Middle frontal gyrus (tissue), 1 donor: ENCODE measurements at regions not wholly inside any gene's neighbourhood (a gene's known extent, or its start where the extent isn't known, plus 50 kb on each side); places are given as distances from the start of the nearest gene placed in this dataset.

ENCODE experiments used
- DNase-seq: peaks from one replicate; pipeline ENCODE4 v3.0.0-alpha.2; 2015; ENCODE audit warnings: low spot score; ENCODE audit errors: extremely low spot score

GRCh38 chr4:123802082-123802645 lies 405.6 kb downstream of the SPRY1 start:
- no peak for DNase-seq

- no peak for DNase-seq
These were observed 406.3 kb downstream of the SPRY1 start for GRCh38 chr4:123802933-123803332.

GRCh38 chr4:123804196-123804721 lies 407.7 kb downstream of the SPRY1 start:
- no peak for DNase-seq

GRCh38 chr4:123806056-123806455 lies 409.5 kb downstream of the SPRY1 start:
- no peak for DNase-seq

DNA sequence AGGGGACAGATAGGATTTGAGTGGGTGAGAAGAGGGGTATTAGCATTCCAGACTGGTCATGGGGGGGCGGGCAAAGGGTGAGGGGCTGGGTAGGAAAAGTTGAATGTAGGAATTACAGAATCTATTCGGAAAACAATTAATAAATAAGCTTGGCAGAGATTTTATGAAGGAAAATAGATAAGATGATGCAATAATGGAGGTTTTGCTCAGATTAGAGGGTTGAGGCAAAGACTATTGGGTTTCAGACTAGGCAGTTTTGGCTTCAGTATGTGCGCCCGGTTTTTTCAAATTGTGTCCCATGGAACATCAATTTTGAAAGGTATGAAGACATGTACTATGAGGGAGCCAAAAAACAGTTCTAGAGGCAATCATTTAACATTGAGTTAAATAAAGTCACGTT lies 410.6 kb downstream of the SPRY1 start:
- no peak for DNase-seq

DNA sequence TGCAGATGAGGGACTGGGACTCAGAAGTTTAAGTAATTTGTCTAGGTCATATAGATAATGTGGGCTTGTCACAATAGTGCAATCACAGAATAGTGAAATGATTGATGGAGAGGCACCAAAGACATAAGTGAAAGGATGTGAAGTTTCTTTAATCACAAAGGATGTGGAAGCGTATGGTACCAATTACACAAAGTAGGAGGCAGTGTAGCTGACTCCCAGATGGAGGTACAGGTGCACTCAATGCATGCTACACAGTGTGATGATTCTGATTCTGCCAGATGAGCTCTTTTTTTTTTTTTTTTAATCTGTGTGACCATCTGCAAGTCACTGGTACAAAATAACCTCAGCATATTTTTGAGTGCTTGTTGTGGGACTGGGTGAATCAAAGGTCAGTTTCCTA lies 411.3 kb downstream of the SPRY1 start:
- DNase-seq = no peak

DNA sequence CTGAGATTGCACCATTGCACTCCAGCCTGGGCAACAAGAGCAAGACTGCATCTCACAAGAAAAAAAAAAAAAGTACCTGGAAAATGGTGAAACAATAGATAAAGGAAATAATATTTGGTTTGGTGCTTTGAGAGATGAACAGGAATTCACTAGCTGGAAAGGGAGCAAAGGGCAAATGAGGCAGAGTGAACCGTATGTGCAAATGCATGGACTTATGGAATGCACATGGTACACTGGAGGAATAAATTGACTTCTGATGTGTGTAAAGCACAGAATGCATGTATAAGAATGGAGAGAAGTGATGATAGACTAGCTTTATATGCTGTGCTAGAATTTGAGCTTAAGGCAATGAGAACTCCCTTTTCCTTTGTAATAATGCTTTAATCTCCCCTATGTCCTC lies 413.3 kb downstream of the SPRY1 start:
- no peak for DNase-seq

- no peak for DNase-seq
These were observed 415.4 kb downstream of the SPRY1 start for GRCh38 chr4:123812066-123812390.

DNA sequence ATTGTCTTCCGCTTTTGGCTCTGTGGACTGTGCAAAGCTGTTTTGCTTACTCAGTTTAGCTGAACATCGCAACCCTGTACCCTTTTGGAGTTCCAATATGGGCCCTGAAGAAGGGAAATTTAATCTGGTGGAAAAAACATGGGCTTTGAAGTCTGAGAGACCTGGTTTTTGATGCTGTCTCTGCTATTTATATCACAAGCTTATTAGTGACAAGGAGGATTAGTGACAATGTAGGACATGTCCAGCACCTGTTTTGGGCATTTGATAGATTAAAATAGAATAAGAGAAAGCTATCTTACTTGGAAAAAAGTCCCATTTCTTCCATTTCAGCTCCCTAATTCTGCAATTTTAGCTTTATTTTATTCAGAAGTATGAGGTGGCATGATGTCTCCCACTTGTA lies 417.3 kb downstream of the SPRY1 start:
- DNase-seq = no peak

DNA sequence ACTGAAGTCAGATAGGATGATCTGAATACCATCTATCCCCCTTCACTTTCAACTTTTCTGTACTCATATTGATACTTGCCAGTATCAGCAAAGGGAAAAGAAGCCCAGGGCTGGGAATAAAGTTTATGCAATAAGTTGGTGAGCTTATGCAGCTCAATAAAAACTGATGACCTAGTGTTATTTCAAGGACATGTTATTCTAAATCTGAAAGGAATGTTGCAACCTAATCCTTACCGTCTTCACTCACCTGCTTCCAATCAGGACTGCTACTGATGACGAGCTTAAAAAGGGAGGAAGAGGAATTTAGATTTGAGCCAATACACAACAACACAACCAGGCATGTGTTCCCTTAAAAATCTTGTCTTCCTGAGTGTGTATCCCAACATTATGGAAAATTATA lies 419.9 kb downstream of the SPRY1 start:
- DNase-seq = no peak

DNA sequence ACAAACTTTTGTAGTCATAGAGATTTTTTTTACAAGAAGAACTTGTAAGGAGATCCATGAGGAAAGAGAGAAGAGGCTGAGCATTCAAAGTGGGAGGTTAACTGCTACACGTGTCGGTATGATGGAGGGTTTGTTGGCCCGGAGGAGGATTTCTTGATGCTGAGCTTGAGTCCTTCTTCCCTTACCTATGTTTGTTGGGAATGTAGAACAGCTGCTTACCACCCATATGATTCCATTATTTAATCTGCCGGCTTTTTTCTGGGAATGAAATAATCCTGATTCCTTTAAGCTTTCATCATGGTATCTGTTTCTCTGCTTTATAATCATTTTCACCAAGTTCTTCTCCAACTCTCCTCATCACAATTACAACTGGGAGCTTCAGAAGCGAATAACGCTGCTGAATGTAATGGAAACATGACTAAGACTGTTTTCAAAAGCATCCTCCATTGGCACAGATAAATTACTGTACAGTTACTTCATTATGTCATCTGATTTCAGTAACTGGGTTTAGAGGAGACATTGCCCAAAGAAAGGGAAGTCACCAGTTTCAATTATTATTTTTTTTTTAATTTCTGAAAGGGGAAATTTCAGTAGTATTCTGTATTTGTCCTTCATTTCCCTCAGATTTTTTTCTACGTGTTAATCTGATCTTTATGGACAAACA lies 420.6 kb downstream of the SPRY1 start:
- no peak for DNase-seq

DNA sequence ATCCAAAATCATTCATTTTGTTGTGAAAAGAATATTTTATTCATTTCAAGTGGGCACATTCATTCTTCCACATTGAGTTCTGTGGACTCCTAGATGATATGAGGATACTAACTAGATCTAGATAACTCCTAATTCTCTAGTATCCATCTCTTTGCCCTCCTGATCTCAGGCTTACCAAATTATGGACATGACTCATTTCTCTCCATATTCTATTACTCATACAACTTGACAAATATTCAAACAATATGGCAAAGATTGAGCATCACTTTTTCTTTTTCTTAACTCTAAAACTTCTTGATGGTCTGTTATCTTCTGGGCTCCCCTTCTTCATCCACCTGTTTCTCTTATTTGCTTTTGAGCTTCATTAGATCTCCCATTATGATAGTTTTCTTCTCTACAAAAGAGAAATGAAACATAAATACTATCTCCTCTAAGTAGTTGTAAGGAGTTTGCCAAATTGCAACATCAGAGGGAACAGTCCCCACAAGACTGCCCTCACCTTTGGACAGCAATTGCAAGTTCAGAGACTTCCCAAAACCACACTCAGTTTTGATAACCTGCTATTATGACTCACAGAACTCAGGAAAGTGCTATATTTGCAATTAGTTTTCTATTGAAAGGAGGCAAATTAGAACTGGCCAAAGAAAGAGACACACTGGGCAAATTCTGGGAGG lies 422.9 kb downstream of the SPRY1 start:
- no peak for DNase-seq

DNA sequence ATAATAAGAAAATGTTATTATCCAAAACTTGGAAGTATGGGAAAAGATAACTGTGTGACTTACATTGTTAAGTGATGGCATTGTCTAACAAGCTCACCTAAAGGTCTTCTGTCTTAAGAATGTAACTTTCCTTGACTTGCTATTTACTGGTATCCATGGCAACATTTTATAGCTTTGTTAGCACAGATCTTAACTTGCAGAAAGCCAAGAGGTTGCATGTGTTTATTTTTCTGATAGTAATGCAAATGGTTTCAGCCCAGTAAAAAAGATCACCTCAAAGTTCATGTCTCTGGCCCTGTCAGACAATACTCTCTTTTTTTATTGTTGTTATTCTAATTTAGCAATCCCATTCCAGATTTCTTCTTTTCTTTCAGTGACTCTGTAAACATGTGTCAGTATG lies 425.3 kb downstream of the SPRY1 start:
- DNase-seq = no peak

DNA sequence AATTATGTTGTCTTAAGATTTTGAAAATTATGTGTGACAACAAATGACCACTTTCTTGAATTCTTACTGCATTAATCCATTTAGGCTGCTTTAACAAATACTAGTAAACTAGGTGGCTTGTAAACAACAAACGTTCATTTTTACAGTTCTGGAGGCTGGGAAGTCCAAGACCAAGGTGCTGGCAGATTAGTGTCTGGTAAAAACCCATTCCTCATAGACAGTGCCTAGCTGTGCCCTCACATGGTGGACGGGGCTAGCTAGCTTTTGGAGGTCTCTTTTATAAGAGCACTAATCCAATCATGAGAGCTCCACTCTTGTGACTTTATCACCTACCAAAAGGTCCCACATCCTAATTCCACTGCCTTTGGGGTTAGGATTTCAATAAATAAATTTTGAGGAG lies 425.8 kb downstream of the SPRY1 start:
- no peak for DNase-seq

DNA sequence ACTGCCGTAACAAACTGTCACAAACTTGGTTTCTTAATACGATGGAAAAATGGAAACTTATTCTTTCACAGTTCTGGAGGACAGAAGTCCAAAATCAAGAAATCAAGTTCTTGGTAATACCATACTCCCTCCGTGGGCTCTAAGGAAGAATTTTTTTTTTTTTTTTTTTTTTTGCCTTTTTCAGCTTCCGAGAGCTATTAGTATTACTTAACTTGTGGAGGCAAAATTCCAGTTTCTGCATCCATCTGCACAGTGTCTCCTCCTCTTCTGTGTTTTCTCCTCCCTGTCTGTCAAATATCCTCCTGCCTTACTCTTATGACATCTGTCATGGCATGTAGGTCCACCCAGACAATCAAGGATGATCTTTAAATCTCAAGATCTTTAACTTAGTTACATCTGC lies 426.6 kb downstream of the SPRY1 start:
- no peak for DNase-seq

DNA sequence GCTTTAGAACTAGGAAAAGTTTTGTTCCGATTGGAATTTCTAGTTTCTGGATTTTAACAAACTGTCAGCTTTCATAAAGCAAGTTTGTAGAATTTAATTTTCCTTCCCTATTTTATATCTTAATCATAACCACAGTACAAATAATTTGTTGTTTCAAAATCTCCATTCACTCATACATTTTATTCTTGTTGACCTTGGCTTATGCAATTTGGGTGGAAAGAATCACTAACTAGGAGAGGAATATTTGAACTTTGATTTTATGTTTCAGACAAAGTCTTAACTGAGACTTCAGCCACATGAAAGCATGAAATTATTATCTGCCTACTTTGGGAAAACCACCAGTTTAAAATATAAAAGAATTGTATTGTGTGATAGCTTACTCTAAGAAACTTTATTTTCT lies 427.9 kb downstream of the SPRY1 start:
- DNase-seq = no peak

DNA sequence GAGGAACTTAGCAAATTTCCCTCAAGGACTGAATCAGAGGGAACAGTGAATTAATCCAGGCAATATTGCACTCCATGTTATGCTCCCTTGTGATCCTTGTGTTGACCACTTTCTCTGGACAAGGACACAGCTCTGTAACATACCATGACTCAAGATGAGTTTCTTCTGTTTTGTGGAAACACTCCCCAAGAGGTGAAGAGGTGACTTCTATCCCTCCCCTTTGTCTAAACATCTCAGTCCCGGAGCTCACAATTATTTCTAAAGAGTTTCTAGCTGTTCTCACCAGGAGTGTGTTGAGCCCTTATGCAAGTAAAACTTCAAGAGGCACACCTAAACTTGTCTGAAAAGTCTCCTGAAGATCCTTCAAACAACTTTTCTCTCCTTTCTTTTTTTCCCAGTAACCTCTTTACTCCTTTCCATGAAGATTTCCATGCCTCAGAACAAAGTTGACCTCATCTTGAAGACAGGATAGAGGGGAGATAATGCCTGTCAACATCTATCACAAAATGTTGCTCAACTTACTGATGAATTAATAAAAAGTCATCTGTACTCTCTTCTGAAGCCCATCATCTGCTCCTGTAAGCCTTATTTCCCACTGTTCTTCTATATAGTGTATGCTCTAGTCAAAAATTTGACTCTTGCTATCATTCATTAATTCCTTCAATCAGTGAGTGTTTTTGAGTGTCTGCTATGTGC lies 429.1 kb downstream of the SPRY1 start:
- no peak for DNase-seq

DNA sequence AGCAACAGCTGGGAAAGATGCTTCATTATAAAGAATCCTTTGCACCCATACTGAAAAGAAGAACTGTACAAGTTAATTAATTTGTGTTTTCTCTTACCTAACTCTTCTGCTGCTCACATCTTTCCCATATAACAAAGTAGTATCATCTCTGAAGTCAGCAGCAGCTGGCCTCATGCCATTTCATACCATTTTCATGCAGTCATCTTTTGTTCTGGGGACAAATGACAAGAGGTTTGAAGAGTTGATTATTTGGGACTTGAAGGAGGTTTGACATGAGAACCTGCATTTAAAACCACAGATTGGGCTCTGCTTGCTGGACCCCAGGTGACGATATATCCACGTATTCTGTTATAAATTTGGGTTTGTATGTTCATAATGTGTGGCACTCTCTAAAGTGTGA lies 430.3 kb downstream of the SPRY1 start:
- DNase-seq = no peak

DNA sequence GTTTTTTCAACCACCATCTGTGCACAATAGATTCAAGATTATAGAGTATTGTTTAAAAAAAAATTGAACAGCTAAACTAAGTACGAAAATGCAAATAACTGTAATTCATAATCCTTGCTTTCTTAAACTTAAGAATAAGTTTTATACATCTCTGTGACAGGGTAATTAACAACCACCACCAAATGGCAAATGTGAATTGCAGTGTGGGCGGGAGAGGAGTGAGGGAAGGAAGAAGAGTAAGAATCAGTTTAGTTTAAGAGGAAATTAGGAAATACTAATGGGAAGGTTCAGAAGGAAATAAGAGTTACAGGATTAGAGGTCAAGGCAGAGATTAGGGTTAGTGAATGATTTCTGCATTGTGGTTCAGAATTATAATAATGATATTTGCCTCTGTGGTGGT lies 430.9 kb downstream of the SPRY1 start:
- no peak for DNase-seq

GRCh38 chr4:123830930-123831329 lies 434.3 kb downstream of the SPRY1 start:
- no peak for DNase-seq

DNA sequence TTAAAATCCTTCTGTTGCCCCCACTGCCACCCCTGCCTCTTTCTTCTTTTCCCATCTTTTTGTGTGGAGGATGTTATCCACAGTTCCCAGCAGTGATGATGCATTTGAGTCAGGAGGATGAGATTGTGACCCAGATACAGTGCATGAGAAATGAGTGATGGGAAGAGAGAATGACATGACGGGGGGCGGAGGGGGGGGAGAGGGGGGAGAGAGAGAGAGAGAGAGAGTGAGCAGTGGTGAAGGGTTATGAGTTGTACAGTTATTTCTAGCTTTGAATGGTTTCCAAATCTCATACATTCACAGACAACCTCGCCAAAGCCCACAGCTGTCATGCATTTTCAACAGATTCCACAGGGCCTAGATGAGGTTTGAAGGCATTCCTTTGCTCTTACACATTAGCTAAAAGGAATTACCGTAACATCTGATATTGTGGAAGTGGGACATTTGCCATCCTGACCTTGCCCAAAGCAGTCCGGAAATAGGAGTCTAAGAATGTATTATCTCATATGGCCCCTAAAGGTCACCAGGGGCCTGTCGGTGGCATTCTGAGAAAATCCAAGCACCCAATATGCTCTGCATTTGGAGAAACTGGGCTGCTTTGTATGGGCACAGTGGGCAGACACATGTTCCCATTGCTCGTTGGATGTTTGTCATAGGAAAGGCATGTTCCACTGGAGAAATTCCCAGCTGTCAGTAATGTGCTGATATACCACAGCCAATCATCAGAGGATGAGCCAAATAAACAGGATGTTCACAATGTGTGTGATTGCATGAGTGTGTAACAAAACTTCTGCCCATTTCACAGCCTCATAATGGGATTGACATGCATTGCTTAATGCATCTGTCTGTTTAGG lies 435.8 kb downstream of the SPRY1 start:
- DNase-seq = no peak
